WTC11 (cell line): ENCODE measurements at regions not wholly inside any gene's neighbourhood (a gene's known extent, or its start where the extent isn't known, plus 50 kb on each side); places are given as distances from the start of the nearest gene placed in this dataset.

Experiments
- ATAC-seq: fragments of 200-7000 bp; cut with Tn5 transposase; 2 replicates; pipeline ENCODE4 v1.10.0; 2021; ENCODE audit warnings: mild to moderate bottlenecking, moderate library complexity
- CTCF ChIA-PET: fragments of 300-600 bp; sonication (Branson Sonifier 250); formaldehyde crosslinking; loops from one replicate; lab custom pipeline; 2021; ENCODE audit warnings: antibody characterized with exemption; lab: Charles Lee
- POLR2A ChIA-PET: fragments of 350-600 bp; sonication (Branson Sonifier 250); formaldehyde crosslinking; loops from one replicate; lab custom pipeline; 2021; ENCODE audit warnings: antibody characterized with exemption; lab: Charles Lee
- DNase-seq: peaks from one replicate; pipeline ENCODE4 v3.0.0; 2021; ENCODE audit warnings: low spot score
- H3K27ac Mint-ChIP-seq: 2 replicates; pipeline ENCODE4 v1.8.0; 2021; ENCODE audit warnings: mixed read lengths
- H3K27me3 Mint-ChIP-seq: 2 replicates; pipeline ENCODE4 v1.8.0; 2021; ENCODE audit warnings: low read depth, mild to moderate bottlenecking, moderate library complexity, mixed read lengths
- H3K36me3 Mint-ChIP-seq: 2 replicates; pipeline ENCODE4 v1.8.0; 2021; ENCODE audit warnings: mixed read lengths
- H3K4me1 Mint-ChIP-seq: 2 replicates; pipeline ENCODE4 v1.8.0; 2022; ENCODE audit warnings: mixed read lengths
- H3K4me3 Mint-ChIP-seq: 2 replicates; pipeline ENCODE4 v1.8.0; 2021; ENCODE audit warnings: mild to moderate bottlenecking, moderate library complexity, mixed read lengths
- H3K9me3 Mint-ChIP-seq: 2 replicates; pipeline ENCODE4 v1.8.0; 2021; ENCODE audit warnings: mixed read lengths
- CREB1 ChIP-seq: sonication (generic); formaldehyde crosslinking; IDR thresholded peaks from 2 replicates; pipeline ENCODE4 v1.8.0; 2023; ENCODE audit warnings: mild to moderate bottlenecking, missing genetic modification reagents
- HMGA2 ChIP-seq: fragments of 250-450 bp; sonication (Bioruptor Pico); IDR thresholded peaks from 2 replicates; pipeline ENCODE4 v1.4.0; 2021; ENCODE audit warnings: mild to moderate bottlenecking, moderate library complexity
- MXD4 ChIP-seq: fragments of 250-450 bp; sonication (Bioruptor Pico); IDR thresholded peaks from 2 replicates; pipeline ENCODE4 v1.8.0; 2021; ENCODE audit warnings: mild to moderate bottlenecking, moderate library complexity, borderline replicate concordance
- NFE2L1 ChIP-seq: sonication (generic); formaldehyde crosslinking; IDR thresholded peaks from 2 replicates; pipeline ENCODE4 v1.8.1; 2023; ENCODE audit warnings: missing genetic modification reagents
- ZBTB21 ChIP-seq: sonication (generic); formaldehyde crosslinking; IDR thresholded peaks from 2 replicates; pipeline ENCODE4 v1.8.1; 2023; ENCODE audit warnings: mild to moderate bottlenecking, missing genetic modification reagents, borderline replicate concordance
- ZNF138 ChIP-seq: sonication (generic); formaldehyde crosslinking; conservative IDR thresholded peaks from 2 replicates; pipeline ENCODE4 v1.8.1; 2022; ENCODE audit warnings: mild to moderate bottlenecking, moderate library complexity, missing genetic modification reagents
- ZNF317 ChIP-seq: sonication (generic); formaldehyde crosslinking; IDR thresholded peaks from 2 replicates; pipeline ENCODE4 v1.8.1; 2023; ENCODE audit warnings: low read depth, mild to moderate bottlenecking, moderate library complexity, missing genetic modification reagents, borderline replicate concordance
- ZNF671 ChIP-seq: fragments of 250-450 bp; sonication (Bioruptor Pico); IDR thresholded peaks from 2 replicates; pipeline ENCODE4 v1.8.0; 2021; ENCODE audit warnings: mild to moderate bottlenecking
- TF ChIP-seq, protein P1 (sequence below): fragments of 250-450 bp; sonication (Bioruptor Pico); IDR thresholded peaks from 2 replicates; pipeline ENCODE4 v1.9.0; 2021; ENCODE audit warnings: mild to moderate bottlenecking, borderline replicate concordance
- TF ChIP-seq, protein P2 (sequence below): fragments of 250-450 bp; sonication (Bioruptor Pico); IDR thresholded peaks from 2 replicates; pipeline ENCODE4 v1.9.0; 2021; ENCODE audit warnings: mild to moderate bottlenecking
- TF ChIP-seq, protein P3 (sequence below): sonication (generic); formaldehyde crosslinking; IDR thresholded peaks from 2 replicates; pipeline ENCODE4 v1.8.0; 2022; ENCODE audit warnings: mild to moderate bottlenecking, missing genetic modification reagents
- TF ChIP-seq, protein P4 (sequence below): sonication (generic); formaldehyde crosslinking; IDR thresholded peaks from 2 replicates; pipeline ENCODE4 v1.8.1; 2023; ENCODE audit warnings: mild to moderate bottlenecking, missing genetic modification reagents, moderate library complexity
- TF ChIP-seq, protein P5 (sequence below): fragments of 250-450 bp; sonication (Bioruptor Pico); IDR thresholded peaks from 2 replicates; pipeline ENCODE4 v1.9.0; 2021; ENCODE audit warnings: moderate library complexity, mild to moderate bottlenecking, inconsistent platforms, borderline replicate concordance
- TF ChIP-seq, protein P6 (sequence below): sonication (generic); formaldehyde crosslinking; IDR thresholded peaks from 2 replicates; pipeline ENCODE4 v1.8.0; 2022; ENCODE audit warnings: missing genetic modification reagents
- TF ChIP-seq, protein P7 (sequence below): sonication (generic); formaldehyde crosslinking; IDR thresholded peaks from 2 replicates; pipeline ENCODE4 v1.8.0; 2022; ENCODE audit warnings: mild to moderate bottlenecking, missing genetic modification reagents
- TF ChIP-seq, protein P8 (sequence below): fragments of 250-450 bp; sonication (Bioruptor Pico); IDR thresholded peaks from 2 replicates; pipeline ENCODE4 v2.1.2; 2022; ENCODE audit warnings: mild to moderate bottlenecking, moderate library complexity

DNA sequence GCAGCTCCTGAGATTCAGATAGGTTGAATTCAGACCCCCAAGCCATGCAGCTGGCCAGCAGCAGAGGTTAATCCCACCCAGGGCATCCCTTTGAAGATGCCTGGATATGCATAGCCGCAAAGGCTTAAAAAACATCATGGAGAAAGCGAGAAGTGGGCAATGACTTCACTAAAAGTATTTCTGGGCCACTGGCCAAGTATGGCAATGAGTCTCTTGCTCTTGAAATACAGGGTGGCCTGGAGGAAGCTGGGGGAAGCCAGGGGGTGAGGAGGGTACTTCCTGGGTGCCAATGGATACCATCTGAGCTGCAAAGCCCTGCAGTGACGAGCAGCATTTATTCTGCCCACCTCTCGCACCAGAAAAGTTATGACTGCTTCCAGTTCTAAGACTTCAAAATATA, 539.3 kb upstream of the TBX3 start:
- no peaks in the 10 kb centered on the region for H3K36me3 Mint-ChIP-seq
- H3K9me3 Mint-ChIP-seq: no peaks in the 10 kb centered on the region
- H3K4me1 Mint-ChIP-seq: no peaks in the 10 kb centered on the region
- ChIA-PET POLR2A (interaction anchor here (0.7 kb wide), 2 partner anchors 12 to 51 kb away, joined by 3 to 4 read pairs; no protein-coding TSS in a partner anchor), CTCF (interaction anchor here (0.6 kb wide), 1 partner anchor 1069 kb away, joined by 4 read pairs; no protein-coding TSS in a partner anchor)
- no peak for DNase-seq
- TF ChIP-seq HMGA2 (no peak), ZNF317 (CRISPR knock-in tag) (no peak), ZNF138 (no peak), ZBTB21 (CRISPR knock-in tag) (no peak), MXD4 (CRISPR knock-in tag) (no peak)
- TF ChIP-seq, protein P1, sequence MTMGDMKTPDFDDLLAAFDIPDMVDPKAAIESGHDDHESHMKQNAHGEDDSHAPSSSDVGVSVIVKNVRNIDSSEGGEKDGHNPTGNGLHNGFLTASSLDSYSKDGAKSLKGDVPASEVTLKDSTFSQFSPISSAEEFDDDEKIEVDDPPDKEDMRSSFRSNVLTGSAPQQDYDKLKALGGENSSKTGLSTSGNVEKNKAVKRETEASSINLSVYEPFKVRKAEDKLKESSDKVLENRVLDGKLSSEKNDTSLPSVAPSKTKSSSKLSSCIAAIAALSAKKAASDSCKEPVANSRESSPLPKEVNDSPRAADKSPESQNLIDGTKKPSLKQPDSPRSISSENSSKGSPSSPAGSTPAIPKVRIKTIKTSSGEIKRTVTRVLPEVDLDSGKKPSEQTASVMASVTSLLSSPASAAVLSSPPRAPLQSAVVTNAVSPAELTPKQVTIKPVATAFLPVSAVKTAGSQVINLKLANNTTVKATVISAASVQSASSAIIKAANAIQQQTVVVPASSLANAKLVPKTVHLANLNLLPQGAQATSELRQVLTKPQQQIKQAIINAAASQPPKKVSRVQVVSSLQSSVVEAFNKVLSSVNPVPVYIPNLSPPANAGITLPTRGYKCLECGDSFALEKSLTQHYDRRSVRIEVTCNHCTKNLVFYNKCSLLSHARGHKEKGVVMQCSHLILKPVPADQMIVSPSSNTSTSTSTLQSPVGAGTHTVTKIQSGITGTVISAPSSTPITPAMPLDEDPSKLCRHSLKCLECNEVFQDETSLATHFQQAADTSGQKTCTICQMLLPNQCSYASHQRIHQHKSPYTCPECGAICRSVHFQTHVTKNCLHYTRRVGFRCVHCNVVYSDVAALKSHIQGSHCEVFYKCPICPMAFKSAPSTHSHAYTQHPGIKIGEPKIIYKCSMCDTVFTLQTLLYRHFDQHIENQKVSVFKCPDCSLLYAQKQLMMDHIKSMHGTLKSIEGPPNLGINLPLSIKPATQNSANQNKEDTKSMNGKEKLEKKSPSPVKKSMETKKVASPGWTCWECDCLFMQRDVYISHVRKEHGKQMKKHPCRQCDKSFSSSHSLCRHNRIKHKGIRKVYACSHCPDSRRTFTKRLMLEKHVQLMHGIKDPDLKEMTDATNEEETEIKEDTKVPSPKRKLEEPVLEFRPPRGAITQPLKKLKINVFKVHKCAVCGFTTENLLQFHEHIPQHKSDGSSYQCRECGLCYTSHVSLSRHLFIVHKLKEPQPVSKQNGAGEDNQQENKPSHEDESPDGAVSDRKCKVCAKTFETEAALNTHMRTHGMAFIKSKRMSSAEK (CRISPR knock-in tag): no peak
- TF ChIP-seq, protein P2, sequence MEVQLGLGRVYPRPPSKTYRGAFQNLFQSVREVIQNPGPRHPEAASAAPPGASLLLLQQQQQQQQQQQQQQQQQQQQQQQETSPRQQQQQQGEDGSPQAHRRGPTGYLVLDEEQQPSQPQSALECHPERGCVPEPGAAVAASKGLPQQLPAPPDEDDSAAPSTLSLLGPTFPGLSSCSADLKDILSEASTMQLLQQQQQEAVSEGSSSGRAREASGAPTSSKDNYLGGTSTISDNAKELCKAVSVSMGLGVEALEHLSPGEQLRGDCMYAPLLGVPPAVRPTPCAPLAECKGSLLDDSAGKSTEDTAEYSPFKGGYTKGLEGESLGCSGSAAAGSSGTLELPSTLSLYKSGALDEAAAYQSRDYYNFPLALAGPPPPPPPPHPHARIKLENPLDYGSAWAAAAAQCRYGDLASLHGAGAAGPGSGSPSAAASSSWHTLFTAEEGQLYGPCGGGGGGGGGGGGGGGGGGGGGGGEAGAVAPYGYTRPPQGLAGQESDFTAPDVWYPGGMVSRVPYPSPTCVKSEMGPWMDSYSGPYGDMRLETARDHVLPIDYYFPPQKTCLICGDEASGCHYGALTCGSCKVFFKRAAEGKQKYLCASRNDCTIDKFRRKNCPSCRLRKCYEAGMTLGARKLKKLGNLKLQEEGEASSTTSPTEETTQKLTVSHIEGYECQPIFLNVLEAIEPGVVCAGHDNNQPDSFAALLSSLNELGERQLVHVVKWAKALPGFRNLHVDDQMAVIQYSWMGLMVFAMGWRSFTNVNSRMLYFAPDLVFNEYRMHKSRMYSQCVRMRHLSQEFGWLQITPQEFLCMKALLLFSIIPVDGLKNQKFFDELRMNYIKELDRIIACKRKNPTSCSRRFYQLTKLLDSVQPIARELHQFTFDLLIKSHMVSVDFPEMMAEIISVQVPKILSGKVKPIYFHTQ (CRISPR knock-in tag): no peak
- TF ChIP-seq, protein P3, sequence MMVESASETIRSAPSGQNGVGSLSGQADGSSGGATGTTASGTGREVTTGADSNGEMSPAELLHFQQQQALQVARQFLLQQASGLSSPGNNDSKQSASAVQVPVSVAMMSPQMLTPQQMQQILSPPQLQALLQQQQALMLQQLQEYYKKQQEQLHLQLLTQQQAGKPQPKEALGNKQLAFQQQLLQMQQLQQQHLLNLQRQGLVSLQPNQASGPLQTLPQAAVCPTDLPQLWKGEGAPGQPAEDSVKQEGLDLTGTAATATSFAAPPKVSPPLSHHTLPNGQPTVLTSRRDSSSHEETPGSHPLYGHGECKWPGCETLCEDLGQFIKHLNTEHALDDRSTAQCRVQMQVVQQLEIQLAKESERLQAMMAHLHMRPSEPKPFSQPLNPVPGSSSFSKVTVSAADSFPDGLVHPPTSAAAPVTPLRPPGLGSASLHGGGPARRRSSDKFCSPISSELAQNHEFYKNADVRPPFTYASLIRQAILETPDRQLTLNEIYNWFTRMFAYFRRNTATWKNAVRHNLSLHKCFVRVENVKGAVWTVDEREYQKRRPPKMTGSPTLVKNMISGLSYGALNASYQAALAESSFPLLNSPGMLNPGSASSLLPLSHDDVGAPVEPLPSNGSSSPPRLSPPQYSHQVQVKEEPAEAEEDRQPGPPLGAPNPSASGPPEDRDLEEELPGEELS (CRISPR knock-in tag): no peak
- TF ChIP-seq, protein P4, sequence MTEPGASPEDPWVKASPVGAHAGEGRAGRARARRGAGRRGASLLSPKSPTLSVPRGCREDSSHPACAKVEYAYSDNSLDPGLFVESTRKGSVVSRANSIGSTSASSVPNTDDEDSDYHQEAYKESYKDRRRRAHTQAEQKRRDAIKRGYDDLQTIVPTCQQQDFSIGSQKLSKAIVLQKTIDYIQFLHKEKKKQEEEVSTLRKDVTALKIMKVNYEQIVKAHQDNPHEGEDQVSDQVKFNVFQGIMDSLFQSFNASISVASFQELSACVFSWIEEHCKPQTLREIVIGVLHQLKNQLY (CRISPR knock-in tag): no peak
- H3K27ac Mint-ChIP-seq: no peak overlapping the region
- no peak overlapping the region for H3K4me3 Mint-ChIP-seq
- ATAC-seq: no peak
- no peaks in the 10 kb centered on the region; the same call in 1 of the 2 replicates for H3K27me3 Mint-ChIP-seq

DNA sequence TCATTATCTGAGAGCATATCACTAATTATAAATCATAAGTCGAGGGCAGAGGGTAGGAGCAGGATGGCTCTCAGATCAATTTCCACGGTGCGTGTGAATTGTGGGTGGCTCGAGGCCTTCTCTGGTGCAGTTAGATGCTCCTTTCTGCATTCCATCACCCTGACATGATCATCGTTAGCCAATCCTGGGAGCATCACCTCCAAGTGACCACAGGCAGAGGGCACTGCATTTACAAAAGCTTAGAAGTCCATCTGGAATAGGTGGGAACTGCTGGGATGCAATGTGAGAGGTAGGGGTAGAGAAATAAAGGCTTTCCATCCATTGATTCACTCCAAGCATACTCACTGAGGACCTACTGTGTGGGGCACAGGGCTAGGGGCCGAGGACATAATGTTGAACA, 538.2 kb upstream of the TBX3 start:
- Mint-ChIP-seq H3K27me3 (no peaks in the 10 kb centered on the region; the same call in 1 of the 2 replicates), H3K4me3 (no peak overlapping the region)
- POLR2A ChIA-PET: no interaction called here
- TF ChIP-seq, protein P5, sequence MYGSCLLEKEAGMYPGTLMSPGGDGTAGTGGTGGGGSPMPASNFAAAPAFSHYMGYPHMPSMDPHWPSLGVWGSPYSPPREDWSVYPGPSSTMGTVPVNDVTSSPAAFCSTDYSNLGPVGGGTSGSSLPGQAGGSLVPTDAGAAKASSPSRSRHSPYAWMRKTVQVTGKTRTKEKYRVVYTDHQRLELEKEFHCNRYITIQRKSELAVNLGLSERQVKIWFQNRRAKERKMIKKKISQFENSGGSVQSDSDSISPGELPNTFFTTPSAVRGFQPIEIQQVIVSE (CRISPR knock-in tag): no peak
- TF ChIP-seq, protein P6, sequence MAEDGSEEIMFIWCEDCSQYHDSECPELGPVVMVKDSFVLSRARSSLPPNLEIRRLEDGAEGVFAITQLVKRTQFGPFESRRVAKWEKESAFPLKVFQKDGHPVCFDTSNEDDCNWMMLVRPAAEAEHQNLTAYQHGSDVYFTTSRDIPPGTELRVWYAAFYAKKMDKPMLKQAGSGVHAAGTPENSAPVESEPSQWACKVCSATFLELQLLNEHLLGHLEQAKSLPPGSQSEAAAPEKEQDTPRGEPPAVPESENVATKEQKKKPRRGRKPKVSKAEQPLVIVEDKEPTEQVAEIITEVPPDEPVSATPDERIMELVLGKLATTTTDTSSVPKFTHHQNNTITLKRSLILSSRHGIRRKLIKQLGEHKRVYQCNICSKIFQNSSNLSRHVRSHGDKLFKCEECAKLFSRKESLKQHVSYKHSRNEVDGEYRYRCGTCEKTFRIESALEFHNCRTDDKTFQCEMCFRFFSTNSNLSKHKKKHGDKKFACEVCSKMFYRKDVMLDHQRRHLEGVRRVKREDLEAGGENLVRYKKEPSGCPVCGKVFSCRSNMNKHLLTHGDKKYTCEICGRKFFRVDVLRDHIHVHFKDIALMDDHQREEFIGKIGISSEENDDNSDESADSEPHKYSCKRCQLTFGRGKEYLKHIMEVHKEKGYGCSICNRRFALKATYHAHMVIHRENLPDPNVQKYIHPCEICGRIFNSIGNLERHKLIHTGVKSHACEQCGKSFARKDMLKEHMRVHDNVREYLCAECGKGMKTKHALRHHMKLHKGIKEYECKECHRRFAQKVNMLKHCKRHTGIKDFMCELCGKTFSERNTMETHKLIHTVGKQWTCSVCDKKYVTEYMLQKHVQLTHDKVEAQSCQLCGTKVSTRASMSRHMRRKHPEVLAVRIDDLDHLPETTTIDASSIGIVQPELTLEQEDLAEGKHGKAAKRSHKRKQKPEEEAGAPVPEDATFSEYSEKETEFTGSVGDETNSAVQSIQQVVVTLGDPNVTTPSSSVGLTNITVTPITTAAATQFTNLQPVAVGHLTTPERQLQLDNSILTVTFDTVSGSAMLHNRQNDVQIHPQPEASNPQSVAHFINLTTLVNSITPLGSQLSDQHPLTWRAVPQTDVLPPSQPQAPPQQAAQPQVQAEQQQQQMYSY (CRISPR knock-in tag): no peak
- TF ChIP-seq, protein P7, sequence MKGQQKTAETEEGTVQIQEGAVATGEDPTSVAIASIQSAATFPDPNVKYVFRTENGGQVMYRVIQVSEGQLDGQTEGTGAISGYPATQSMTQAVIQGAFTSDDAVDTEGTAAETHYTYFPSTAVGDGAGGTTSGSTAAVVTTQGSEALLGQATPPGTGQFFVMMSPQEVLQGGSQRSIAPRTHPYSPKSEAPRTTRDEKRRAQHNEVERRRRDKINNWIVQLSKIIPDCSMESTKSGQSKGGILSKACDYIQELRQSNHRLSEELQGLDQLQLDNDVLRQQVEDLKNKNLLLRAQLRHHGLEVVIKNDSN (CRISPR knock-in tag): no peak
- TF ChIP-seq, protein P8, sequence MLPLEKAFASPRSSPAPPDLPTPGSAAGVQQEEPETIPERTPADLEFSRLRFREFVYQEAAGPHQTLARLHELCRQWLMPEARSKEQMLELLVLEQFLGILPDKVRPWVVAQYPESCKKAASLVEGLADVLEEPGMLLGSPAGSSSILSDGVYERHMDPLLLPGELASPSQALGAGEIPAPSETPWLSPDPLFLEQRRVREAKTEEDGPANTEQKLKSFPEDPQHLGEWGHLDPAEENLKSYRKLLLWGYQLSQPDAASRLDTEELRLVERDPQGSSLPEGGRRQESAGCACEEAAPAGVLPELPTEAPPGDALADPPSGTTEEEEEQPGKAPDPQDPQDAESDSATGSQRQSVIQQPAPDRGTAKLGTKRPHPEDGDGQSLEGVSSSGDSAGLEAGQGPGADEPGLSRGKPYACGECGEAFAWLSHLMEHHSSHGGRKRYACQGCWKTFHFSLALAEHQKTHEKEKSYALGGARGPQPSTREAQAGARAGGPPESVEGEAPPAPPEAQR (CRISPR knock-in tag): no peak
- TF ChIP-seq ZNF671 (CRISPR knock-in tag) (no peak), NFE2L1 (CRISPR knock-in tag) (no peak), CREB1 (CRISPR knock-in tag) (no peak)

More for the DNA sequence above, 538.2 kb upstream of the TBX3 start:
- DNase-seq (no peak), ATAC-seq (no peak)
- H3K9me3 Mint-ChIP-seq: no peaks in the 10 kb centered on the region
- no peaks in the 10 kb centered on the region for H3K4me1 Mint-ChIP-seq
- no peak overlapping the region for H3K27ac Mint-ChIP-seq
- CTCF ChIA-PET: interaction anchor here (0.5 to 1.0 kb wide), 2 partner anchors 235 to 262 kb away, joined by 6 to 8 read pairs; no protein-coding TSS in a partner anchor
- no peaks in the 10 kb centered on the region for H3K36me3 Mint-ChIP-seq
